ENCODE measurements at regions not wholly inside any gene's neighbourhood (a gene's known extent, or its start where the extent isn't known, plus 50 kb on each side); places are given as distances from the start of the nearest gene placed in this dataset.

GRCh38 chr15:53218666-53219580 is 428.8 kb upstream of the ONECUT1 start:
- Histone ChIP-seq H3K9ac (no peak overlapping the region), H3K36me3 (replicated peaks in 1 of 2; ENCODE audit: control insufficient read depth in 1 of 2, insufficient read depth in 2 of 2, low read length in 1 of 2) (no peaks in the 10 kb centered on the region), H3K27me3 (ENCODE audit: insufficient read depth) (no peaks in the 10 kb centered on the region), H4K20me1 (ENCODE audit: insufficient read depth) (no peaks in the 10 kb centered on the region), H3K9me2 (no peaks in the 10 kb centered on the region), H3K4me3 (ENCODE audit: low read depth in 2 of 2, low read length in 1 of 2) (no peak overlapping the region), H3K9me3 (no peaks in the 10 kb centered on the region), H3F3A (replicated peaks; ENCODE audit: insufficient read depth) (no peaks in the 10 kb centered on the region), H3K4me2 (no peak overlapping the region), H3K79me2 (ENCODE audit: insufficient read depth) (no peaks in the 10 kb centered on the region), H3K4me1 (ENCODE audit: control insufficient read depth in 1 of 2, insufficient read depth in 2 of 2, low read depth in 1 of 2, low read length in 1 of 2) (no peaks in the 10 kb centered on the region), H3K27ac (ENCODE audit: low read depth in 2 of 2, low read length in 1 of 2) (no peak overlapping the region), H2AFZ (ENCODE audit: low read depth) (no peak overlapping the region)
- ChIA-PET POLR2A (no interaction called here), CTCF (no interaction called here)
- no peak for TF ChIP-seq RFX5 (IDR thresholded peaks at IDR 0.05; ENCODE audit: low read length)
- TF ChIP-seq TEAD4 (IDR thresholded peaks at IDR 0.05; ENCODE audit: borderline replicate concordance, insufficient read depth), result no peak
- TF ChIP-seq, protein P1, sequence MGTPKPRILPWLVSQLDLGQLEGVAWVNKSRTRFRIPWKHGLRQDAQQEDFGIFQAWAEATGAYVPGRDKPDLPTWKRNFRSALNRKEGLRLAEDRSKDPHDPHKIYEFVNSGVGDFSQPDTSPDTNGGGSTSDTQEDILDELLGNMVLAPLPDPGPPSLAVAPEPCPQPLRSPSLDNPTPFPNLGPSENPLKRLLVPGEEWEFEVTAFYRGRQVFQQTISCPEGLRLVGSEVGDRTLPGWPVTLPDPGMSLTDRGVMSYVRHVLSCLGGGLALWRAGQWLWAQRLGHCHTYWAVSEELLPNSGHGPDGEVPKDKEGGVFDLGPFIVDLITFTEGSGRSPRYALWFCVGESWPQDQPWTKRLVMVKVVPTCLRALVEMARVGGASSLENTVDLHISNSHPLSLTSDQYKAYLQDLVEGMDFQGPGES (IDR thresholded peaks at IDR 0.05; ENCODE audit: low read depth, low read length), result no peak
- no peak for TF ChIP-seq TCF12 (IDR thresholded peaks at IDR 0.05)
- no peak for TF ChIP-seq SIN3A (IDR thresholded peaks at IDR 0.05; ENCODE audit: borderline replicate concordance, low read depth, low read length)
- TF ChIP-seq YY1 (IDR thresholded peaks at IDR 0.05; ENCODE audit: low read depth), result no peak
- no peak for TF ChIP-seq EP300 (IDR thresholded peaks at IDR 0.05; ENCODE audit: borderline replicate concordance in 1 of 2, low read depth in 1 of 2, low read length in 1 of 2)
- TF ChIP-seq SMC3 (IDR thresholded peaks at IDR 0.05; ENCODE audit: low read depth, low read length), result no peak
- TF ChIP-seq MXI1 (IDR thresholded peaks at IDR 0.05; ENCODE audit: low read depth, low read length), result no peak
- no peak for DNase-seq
- WGBS (ENCODE audit: low lambda C conversion rate), result 10% methylated on average over 7 of the region's 7 CpGs

DNA sequence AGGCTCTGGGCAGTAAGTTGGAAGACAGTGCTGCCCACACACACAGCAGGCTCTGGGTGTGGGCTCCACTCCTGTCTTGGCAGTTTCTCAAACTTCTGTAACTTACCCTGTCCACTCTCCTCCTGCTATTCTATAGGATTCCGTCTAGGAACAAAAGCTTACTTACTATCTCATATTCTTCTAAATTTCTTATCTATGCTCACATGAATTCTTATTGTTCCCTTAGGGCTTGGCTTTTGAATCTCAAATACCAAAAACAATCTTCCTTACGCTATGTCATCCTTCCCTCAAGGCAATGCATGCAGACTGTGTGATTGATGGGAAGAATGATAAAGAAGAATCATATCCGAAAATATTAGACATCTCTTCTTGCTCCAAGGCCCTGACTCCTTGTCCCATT is 425.9 kb upstream of the ONECUT1 start:
- no peak overlapping the region for H2AFZ ChIP-seq (ENCODE audit: low read depth)
- no peaks in the 10 kb centered on the region for H3K9me3 ChIP-seq
- no peaks in the 10 kb centered on the region for H3K27me3 ChIP-seq (ENCODE audit: insufficient read depth)
- no peak for TF ChIP-seq GATA2 (CRISPR knock-in tag; IDR thresholded peaks at IDR 0.05)
- TF ChIP-seq, protein P2, sequence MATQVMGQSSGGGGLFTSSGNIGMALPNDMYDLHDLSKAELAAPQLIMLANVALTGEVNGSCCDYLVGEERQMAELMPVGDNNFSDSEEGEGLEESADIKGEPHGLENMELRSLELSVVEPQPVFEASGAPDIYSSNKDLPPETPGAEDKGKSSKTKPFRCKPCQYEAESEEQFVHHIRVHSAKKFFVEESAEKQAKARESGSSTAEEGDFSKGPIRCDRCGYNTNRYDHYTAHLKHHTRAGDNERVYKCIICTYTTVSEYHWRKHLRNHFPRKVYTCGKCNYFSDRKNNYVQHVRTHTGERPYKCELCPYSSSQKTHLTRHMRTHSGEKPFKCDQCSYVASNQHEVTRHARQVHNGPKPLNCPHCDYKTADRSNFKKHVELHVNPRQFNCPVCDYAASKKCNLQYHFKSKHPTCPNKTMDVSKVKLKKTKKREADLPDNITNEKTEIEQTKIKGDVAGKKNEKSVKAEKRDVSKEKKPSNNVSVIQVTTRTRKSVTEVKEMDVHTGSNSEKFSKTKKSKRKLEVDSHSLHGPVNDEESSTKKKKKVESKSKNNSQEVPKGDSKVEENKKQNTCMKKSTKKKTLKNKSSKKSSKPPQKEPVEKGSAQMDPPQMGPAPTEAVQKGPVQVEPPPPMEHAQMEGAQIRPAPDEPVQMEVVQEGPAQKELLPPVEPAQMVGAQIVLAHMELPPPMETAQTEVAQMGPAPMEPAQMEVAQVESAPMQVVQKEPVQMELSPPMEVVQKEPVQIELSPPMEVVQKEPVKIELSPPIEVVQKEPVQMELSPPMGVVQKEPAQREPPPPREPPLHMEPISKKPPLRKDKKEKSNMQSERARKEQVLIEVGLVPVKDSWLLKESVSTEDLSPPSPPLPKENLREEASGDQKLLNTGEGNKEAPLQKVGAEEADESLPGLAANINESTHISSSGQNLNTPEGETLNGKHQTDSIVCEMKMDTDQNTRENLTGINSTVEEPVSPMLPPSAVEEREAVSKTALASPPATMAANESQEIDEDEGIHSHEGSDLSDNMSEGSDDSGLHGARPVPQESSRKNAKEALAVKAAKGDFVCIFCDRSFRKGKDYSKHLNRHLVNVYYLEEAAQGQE (IDR thresholded peaks at IDR 0.05; ENCODE audit: low read depth, low read length), result no peak
- no peak for TF ChIP-seq FOSL2 (IDR thresholded peaks at IDR 0.05; ENCODE audit: borderline replicate concordance, low read depth)
- TF ChIP-seq CHD2 (IDR thresholded peaks at IDR 0.05; ENCODE audit: low read length, partially characterized antibody), result no peak
- TF ChIP-seq USF2 (IDR thresholded peaks at IDR 0.05; ENCODE audit: borderline replicate concordance, low read depth, low read length), result no peak
- no peak for TF ChIP-seq RAD21 (IDR thresholded peaks at IDR 0.05; ENCODE audit: low read length)
- TF ChIP-seq RXRA (IDR thresholded peaks at IDR 0.05; ENCODE audit: borderline replicate concordance, low read depth), result no peak
- no peak for TF ChIP-seq TAF1 (IDR thresholded peaks at IDR 0.05; ENCODE audit: borderline replicate concordance, low read depth, low read length)
- TF ChIP-seq, protein P1 (IDR thresholded peaks at IDR 0.05; ENCODE audit: low read depth, low read length), result no peak
- TF ChIP-seq POLR2AphosphoS5 (IDR thresholded peaks at IDR 0.05; ENCODE audit: low read depth, low read length), result no peak
- no peak for TF ChIP-seq FOXM1 (IDR thresholded peaks at IDR 0.05; ENCODE audit: low read depth)
- no peak for TF ChIP-seq EP300 (IDR thresholded peaks at IDR 0.05; ENCODE audit: borderline replicate concordance in 1 of 2, low read depth in 1 of 2, low read length in 1 of 2)
- no peak for TF ChIP-seq FOXJ3 (CRISPR knock-in tag; IDR thresholded peaks at IDR 0.05)
- no peak overlapping the region for H3K27ac ChIP-seq (ENCODE audit: low read depth in 2 of 2, low read length in 1 of 2)
- ChIA-PET POLR2A (no interaction called here), CTCF (interaction anchor here (1.5 to 2.1 kb wide), 2 partner anchors 19 to 24 kb away, joined by 5 read pairs; no protein-coding TSS in a partner anchor)
- no peaks in the 10 kb centered on the region for H3K36me3 ChIP-seq (replicated peaks in 1 of 2; ENCODE audit: control insufficient read depth in 1 of 2, insufficient read depth in 2 of 2, low read length in 1 of 2)
- no peaks in the 10 kb centered on the region for H4K20me1 ChIP-seq (ENCODE audit: insufficient read depth)
- no peaks in the 10 kb centered on the region for H3F3A ChIP-seq (replicated peaks; ENCODE audit: insufficient read depth)
- 4% methylated on average over 3 of the region's 3 CpGs for WGBS (ENCODE audit: low lambda C conversion rate)
- H3K4me3 ChIP-seq (ENCODE audit: low read depth in 2 of 2, low read length in 1 of 2), result no peak overlapping the region
- H3K79me2 ChIP-seq (ENCODE audit: insufficient read depth), result no peaks in the 10 kb centered on the region
- no peak overlapping the region for H3K9ac ChIP-seq
- no peaks in the 10 kb centered on the region for H3K4me1 ChIP-seq (ENCODE audit: control insufficient read depth in 1 of 2, insufficient read depth in 2 of 2, low read depth in 1 of 2, low read length in 1 of 2)
- no peak overlapping the region for H3K4me2 ChIP-seq
- DNase-seq, result no peak
- H3K9me2 ChIP-seq, result no peaks in the 10 kb centered on the region

All from SK-N-SH (cell line).